HFFc6 (cell line): ENCODE measurements at regions not wholly inside any gene's neighbourhood (a gene's known extent, or its start where the extent isn't known, plus 50 kb on each side); places are given as distances from the start of the nearest gene placed in this dataset.

ENCODE experiments used
- DNase-seq: peaks from one replicate; pipeline ENCODE4 v3.0.0-alpha.2; 2018
- H3K27ac Mint-ChIP-seq: 2 replicates; pipeline ENCODE4 v1.8.0; 2020; ENCODE audit warnings: mild to moderate bottlenecking, mixed read lengths
- H3K27me3 Mint-ChIP-seq: 2 replicates; pipeline ENCODE4 v1.8.0; 2021; ENCODE audit warnings: mild to moderate bottlenecking, moderate library complexity, mixed read lengths; ENCODE audit not compliant: insufficient read depth
- H3K36me3 Mint-ChIP-seq: 2 replicates; pipeline ENCODE4 v1.8.0; 2021; ENCODE audit warnings: low read depth, mixed read lengths
- H3K4me1 Mint-ChIP-seq: 2 replicates; pipeline ENCODE4 v1.8.0; 2020; ENCODE audit warnings: low read depth, mixed read lengths
- H3K4me3 Mint-ChIP-seq: 2 replicates; pipeline ENCODE4 v1.8.0; 2020; ENCODE audit warnings: mild to moderate bottlenecking, moderate library complexity, mixed read lengths
- H3K9me3 Mint-ChIP-seq: 2 replicates; pipeline ENCODE4 v1.8.0; 2020; ENCODE audit warnings: mild to moderate bottlenecking, mixed read lengths
- CTCF ChIP-seq: fragments of 200-600 bp; sonication (generic); IDR thresholded peaks from 2 replicates; pipeline ENCODE4 v1.5.0; 2021; ENCODE audit warnings: antibody characterized with exemption, mild to moderate bottlenecking

GRCh38 chr3:5441401-5441800 lies 253.9 kb downstream of the EDEM1 start:
- H3K4me3 Mint-ChIP-seq: no peak overlapping the region
- DNase-seq: no peak
- peaks cover 2% of the 10 kb centered on the region; the same call in 1 of the 2 replicates for H3K27me3 Mint-ChIP-seq
- no peak overlapping the region for H3K27ac Mint-ChIP-seq
- H3K36me3 Mint-ChIP-seq: no peaks in the 10 kb centered on the region
- no peak for TF ChIP-seq CTCF
- peaks cover 21% of the 10 kb centered on the region for H3K9me3 Mint-ChIP-seq
- peaks cover 5% of the 10 kb centered on the region; the same call in 1 of the 2 replicates for H3K4me1 Mint-ChIP-seq

- DNase-seq: no peak
- peaks cover 21% of the 10 kb centered on the region for H3K9me3 Mint-ChIP-seq
Measured at GRCh38 chr3:5442106-5442785, 254.7 kb downstream of the EDEM1 start.

GRCh38 chr3:5442786-5443138 lies 255.3 kb downstream of the EDEM1 start:
- no peak for DNase-seq
- H3K4me1 Mint-ChIP-seq: peaks cover 5% of the 10 kb centered on the region; the same call in 1 of the 2 replicates
- H3K4me3 Mint-ChIP-seq: no peak overlapping the region
- TF ChIP-seq CTCF: no peak
- peaks cover 21% of the 10 kb centered on the region for H3K9me3 Mint-ChIP-seq
- H3K27ac Mint-ChIP-seq: no peak overlapping the region
- H3K36me3 Mint-ChIP-seq: no peaks in the 10 kb centered on the region
- peaks cover 2% of the 10 kb centered on the region; the same call in 1 of the 2 replicates for H3K27me3 Mint-ChIP-seq

More at GRCh38 chr3:5442106-5442785, 254.7 kb downstream of the EDEM1 start:
- Mint-ChIP-seq H3K4me3 (peak overlapping the region; percentile 5; the same call in 1 of the 2 replicates), H3K4me1 (peaks cover 5% of the 10 kb centered on the region; the same call in 1 of the 2 replicates), H3K27me3 (peaks cover 2% of the 10 kb centered on the region; the same call in 1 of the 2 replicates), H3K36me3 (no peaks in the 10 kb centered on the region), H3K27ac (peak overlapping the region; percentile 42; the same call in 1 of the 2 replicates)
- no peak for TF ChIP-seq CTCF

- Mint-ChIP-seq H3K4me3 (no peak overlapping the region), H3K36me3 (no peaks in the 10 kb centered on the region), H3K27ac (no peak overlapping the region), H3K9me3 (peaks cover 18% of the 10 kb centered on the region), H3K4me1 (peaks cover 5% of the 10 kb centered on the region; the same call in 1 of the 2 replicates), H3K27me3 (peaks cover 2% of the 10 kb centered on the region; the same call in 1 of the 2 replicates)
- no peak for TF ChIP-seq CTCF
- no peak for DNase-seq
Measured at GRCh38 chr3:5444253-5444652, 256.7 kb downstream of the EDEM1 start.

- peaks cover 5% of the 10 kb centered on the region; the same call in 1 of the 2 replicates for H3K4me1 Mint-ChIP-seq
- TF ChIP-seq CTCF: no peak
- peaks cover 2% of the 10 kb centered on the region; the same call in 1 of the 2 replicates for H3K27me3 Mint-ChIP-seq
- H3K36me3 Mint-ChIP-seq: no peaks in the 10 kb centered on the region
- peaks cover 13% of the 10 kb centered on the region for H3K9me3 Mint-ChIP-seq
- no peak overlapping the region for H3K4me3 Mint-ChIP-seq
- no peak overlapping the region for H3K27ac Mint-ChIP-seq
- DNase-seq: no peak
Measured at GRCh38 chr3:5445676-5446201, 258.2 kb downstream of the EDEM1 start.
